SU-DHL-6 (cell line): ENCODE measurements at regions not wholly inside any gene's neighbourhood (a gene's known extent, or its start where the extent isn't known, plus 50 kb on each side); places are given as distances from the start of the nearest gene placed in this dataset.

Experiments
- EZH2phosphoT487 ChIP-seq: fragments of 200-600 bp; sonication (generic), shearing (Covaris generic); conservative IDR thresholded peaks from 2 replicates; pipeline ENCODE4 v1.6.1; 2018; ENCODE audit warnings: mild to moderate bottlenecking, antibody characterized with exemption, low read length, moderate library complexity, mixed read lengths
- TF ChIP-seq, protein P1 (sequence below): fragments of 200-600 bp; sonication (generic); IDR thresholded peaks from one replicate; pipeline ENCODE4 v1.5.1; 2017; ENCODE audit warnings: antibody characterized with exemption, mild to moderate bottlenecking, low read length, moderate library complexity; ENCODE audit not compliant: insufficient read depth, poor library complexity, severe bottlenecking

DNA sequence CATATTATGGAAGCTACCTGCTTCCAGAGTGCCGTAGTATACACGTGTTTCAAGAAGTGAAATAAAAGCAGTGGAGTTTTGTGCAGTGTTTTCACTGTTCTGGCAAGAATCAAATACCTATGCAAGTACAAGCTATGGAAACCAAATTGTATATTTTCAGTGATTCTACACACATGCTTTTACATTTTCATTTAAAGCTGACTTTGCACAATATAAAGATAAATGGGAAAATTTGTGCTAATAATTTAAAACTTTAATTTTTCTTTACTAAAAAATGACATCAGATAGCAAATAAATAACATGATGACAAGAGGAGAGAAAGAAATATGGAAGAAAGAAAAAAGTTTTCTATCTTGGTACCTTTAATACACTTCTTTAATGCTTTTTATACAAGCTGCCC, 393.7 kb upstream of the NPVF start:
- TF ChIP-seq, protein P1, sequence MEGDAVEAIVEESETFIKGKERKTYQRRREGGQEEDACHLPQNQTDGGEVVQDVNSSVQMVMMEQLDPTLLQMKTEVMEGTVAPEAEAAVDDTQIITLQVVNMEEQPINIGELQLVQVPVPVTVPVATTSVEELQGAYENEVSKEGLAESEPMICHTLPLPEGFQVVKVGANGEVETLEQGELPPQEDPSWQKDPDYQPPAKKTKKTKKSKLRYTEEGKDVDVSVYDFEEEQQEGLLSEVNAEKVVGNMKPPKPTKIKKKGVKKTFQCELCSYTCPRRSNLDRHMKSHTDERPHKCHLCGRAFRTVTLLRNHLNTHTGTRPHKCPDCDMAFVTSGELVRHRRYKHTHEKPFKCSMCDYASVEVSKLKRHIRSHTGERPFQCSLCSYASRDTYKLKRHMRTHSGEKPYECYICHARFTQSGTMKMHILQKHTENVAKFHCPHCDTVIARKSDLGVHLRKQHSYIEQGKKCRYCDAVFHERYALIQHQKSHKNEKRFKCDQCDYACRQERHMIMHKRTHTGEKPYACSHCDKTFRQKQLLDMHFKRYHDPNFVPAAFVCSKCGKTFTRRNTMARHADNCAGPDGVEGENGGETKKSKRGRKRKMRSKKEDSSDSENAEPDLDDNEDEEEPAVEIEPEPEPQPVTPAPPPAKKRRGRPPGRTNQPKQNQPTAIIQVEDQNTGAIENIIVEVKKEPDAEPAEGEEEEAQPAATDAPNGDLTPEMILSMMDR = no peak
- no peak for TF ChIP-seq EZH2phosphoT487
